Amniotic epithelial cell (primary cell): ENCODE measurements at regions not wholly inside any gene's neighbourhood (a gene's known extent, or its start where the extent isn't known, plus 50 kb on each side); places are given as distances from the start of the nearest gene placed in this dataset.
"Not testable (repeated sequence)": the region's sequence is repeated elsewhere in the genome, so short reads cannot be mapped to it uniquely, and the experiment has no call there.

ENCODE experiments used
- DNase-seq: peaks from one replicate; pipeline ENCODE4 v3.0.0-alpha.2; 2010; ENCODE audit warnings: low read depth

GRCh38 chr2:62330959-62331358 lies 135.0 kb downstream of the B3GNT2 start:
- no peak for DNase-seq

- DNase-seq = no peak
Observed at GRCh38 chr2:62329797-62330196, 133.9 kb downstream of the B3GNT2 start.

GRCh38 chr2:62326735-62327134 lies 130.8 kb downstream of the B3GNT2 start:
- DNase-seq = no peak

GRCh38 chr2:62325398-62325797 lies 129.5 kb downstream of the B3GNT2 start:
- no peak for DNase-seq

- no peak for DNase-seq
Observed at GRCh38 chr2:62321380-62322289, 125.7 kb downstream of the B3GNT2 start.

GRCh38 chr2:62320657-62321357 lies 124.9 kb downstream of the B3GNT2 start:
- no peak for DNase-seq

- not testable (repeated sequence) for DNase-seq
Observed at GRCh38 chr2:62320137-62320536, 124.2 kb downstream of the B3GNT2 start.

GRCh38 chr2:62319070-62319469 lies 123.2 kb downstream of the B3GNT2 start:
- DNase-seq = peak; percentile 58

GRCh38 chr2:62315476-62315875 lies 119.6 kb downstream of the B3GNT2 start:
- DNase-seq = no peak

GRCh38 chr2:62314291-62314690 lies 118.4 kb downstream of the B3GNT2 start:
- no peak for DNase-seq

GRCh38 chr2:62313449-62314227 lies 117.7 kb downstream of the B3GNT2 start:
- no peak for DNase-seq

- DNase-seq = no peak
Observed at GRCh38 chr2:62309465-62310091, 113.7 kb downstream of the B3GNT2 start.

- DNase-seq = no peak
Observed at GRCh38 chr2:62309081-62309464, 113.2 kb downstream of the B3GNT2 start.

- no peak for DNase-seq
Observed at GRCh38 chr2:62307469-62308389, 111.8 kb downstream of the B3GNT2 start.

- DNase-seq = peak; percentile 62
Observed at GRCh38 chr2:62306751-62307468, 111.0 kb downstream of the B3GNT2 start.

- no peak for DNase-seq
Observed at GRCh38 chr2:62305421-62306176, 109.7 kb downstream of the B3GNT2 start.

GRCh38 chr2:62304429-62305417 lies 108.8 kb downstream of the B3GNT2 start:
- DNase-seq = peak; percentile 99

- no peak for DNase-seq
Observed at GRCh38 chr2:62303788-62304187, 107.9 kb downstream of the B3GNT2 start.
